Lower leg skin (tissue), 3 donors: ENCODE measurements at regions not wholly inside any gene's neighbourhood (a gene's known extent, or its start where the extent isn't known, plus 50 kb on each side); places are given as distances from the start of the nearest gene placed in this dataset.

Experiments used
- POLR2A ChIP-seq, 2 donors: fragments of 450-650 bp; IDR thresholded peaks; one replicate each; pipeline ENCODE4 v1.6.1; 2016 to 2017; ENCODE audit warnings: antibody characterized with exemption in 2 of 2, mild to moderate bottlenecking in 1 of 2, moderate library complexity in 1 of 2
- TF ChIP-seq, protein P1 (sequence below), 3 donors: fragments of 450-650 bp; IDR thresholded peaks; one replicate each; pipeline ENCODE4 v1.5.1; 2016; ENCODE audit warnings: antibody characterized with exemption in 3 of 3, mild to moderate bottlenecking in 3 of 3, moderate library complexity in 2 of 3

DNA sequence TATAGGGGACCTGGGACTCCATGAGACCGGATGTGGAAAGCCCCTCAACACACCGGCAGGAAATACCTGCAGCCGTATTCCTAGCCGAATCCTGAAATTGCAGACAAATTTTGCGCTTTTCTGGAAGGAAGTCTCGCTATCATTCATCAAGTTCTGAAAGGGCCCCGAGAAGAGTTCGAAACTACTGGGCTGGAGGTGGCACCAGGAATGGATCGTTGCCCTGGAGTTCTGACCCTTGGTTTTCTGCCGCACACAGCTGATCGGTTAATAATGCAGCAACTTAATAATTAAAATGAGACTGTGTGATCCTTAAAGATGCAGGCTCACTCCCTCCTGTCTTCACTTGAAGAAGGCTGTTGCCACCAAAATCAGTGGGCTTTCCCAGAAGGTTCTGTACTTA is 55.7 kb upstream of the MRTFB start:
- TF ChIP-seq POLR2A (IDR thresholded peaks at IDR 0.05) = no peak
- TF ChIP-seq, protein P1, sequence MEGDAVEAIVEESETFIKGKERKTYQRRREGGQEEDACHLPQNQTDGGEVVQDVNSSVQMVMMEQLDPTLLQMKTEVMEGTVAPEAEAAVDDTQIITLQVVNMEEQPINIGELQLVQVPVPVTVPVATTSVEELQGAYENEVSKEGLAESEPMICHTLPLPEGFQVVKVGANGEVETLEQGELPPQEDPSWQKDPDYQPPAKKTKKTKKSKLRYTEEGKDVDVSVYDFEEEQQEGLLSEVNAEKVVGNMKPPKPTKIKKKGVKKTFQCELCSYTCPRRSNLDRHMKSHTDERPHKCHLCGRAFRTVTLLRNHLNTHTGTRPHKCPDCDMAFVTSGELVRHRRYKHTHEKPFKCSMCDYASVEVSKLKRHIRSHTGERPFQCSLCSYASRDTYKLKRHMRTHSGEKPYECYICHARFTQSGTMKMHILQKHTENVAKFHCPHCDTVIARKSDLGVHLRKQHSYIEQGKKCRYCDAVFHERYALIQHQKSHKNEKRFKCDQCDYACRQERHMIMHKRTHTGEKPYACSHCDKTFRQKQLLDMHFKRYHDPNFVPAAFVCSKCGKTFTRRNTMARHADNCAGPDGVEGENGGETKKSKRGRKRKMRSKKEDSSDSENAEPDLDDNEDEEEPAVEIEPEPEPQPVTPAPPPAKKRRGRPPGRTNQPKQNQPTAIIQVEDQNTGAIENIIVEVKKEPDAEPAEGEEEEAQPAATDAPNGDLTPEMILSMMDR (IDR thresholded peaks at IDR 0.05) = no peak
